Nucleus accumbens (tissue), 56 donors: ENCODE measurements at regions not wholly inside any gene's neighbourhood (a gene's known extent, or its start where the extent isn't known, plus 50 kb on each side); places are given as distances from the start of the nearest gene placed in this dataset.
A peak's percentile ranks its signal among the peaks of the same experiment; 100 is the strongest.

ENCODE experiments used
- DNase-seq, 56 donors: peaks; one replicate each; lab custom pipeline; 2025; lab: John Stamatoyannopoulos, UW

- no peak for DNase-seq
Observed at GRCh38 chr2:234669001-234669400, 172.1 kb upstream of the ARL4C start.

GRCh38 chr2:234666911-234667310, 170.0 kb upstream of the ARL4C start:
- DNase-seq, result no peak

- DNase-seq, result no peak
Observed at GRCh38 chr2:234665304-234665703, 168.4 kb upstream of the ARL4C start.

GRCh38 chr2:234661849-234662248, 165.0 kb upstream of the ARL4C start:
- DNase-seq, result no peak

- DNase-seq, result no peak
Observed at GRCh38 chr2:234661175-234661574, 164.3 kb upstream of the ARL4C start.

- DNase-seq, result no peak
Observed at GRCh38 chr2:234655706-234656105, 158.8 kb upstream of the ARL4C start.

GRCh38 chr2:234650911-234651310, 154.0 kb upstream of the ARL4C start:
- DNase-seq, result no peak

- no peak for DNase-seq
Observed at GRCh38 chr2:234649951-234650350, 153.1 kb upstream of the ARL4C start.

GRCh38 chr2:234643407-234643806, 146.5 kb upstream of the ARL4C start:
- DNase-seq, result no peak

- DNase-seq, result no peak
Observed at GRCh38 chr2:234641086-234641485, 144.2 kb upstream of the ARL4C start.

GRCh38 chr2:234640657-234641056, 143.8 kb upstream of the ARL4C start:
- no peak for DNase-seq

GRCh38 chr2:234638966-234639365, 142.1 kb upstream of the ARL4C start:
- DNase-seq, result no peak

GRCh38 chr2:234635284-234635683, 138.4 kb upstream of the ARL4C start:
- DNase-seq, result no peak

- DNase-seq, result no peak
Observed at GRCh38 chr2:234633581-234634230, 136.8 kb upstream of the ARL4C start.

- no peak for DNase-seq
Observed at GRCh38 chr2:234632527-234633391, 135.9 kb upstream of the ARL4C start.

- DNase-seq, result no peak
Observed at GRCh38 chr2:234631646-234632514, 135.0 kb upstream of the ARL4C start.

- DNase-seq, result no peak
Observed at GRCh38 chr2:234630801-234631261, 133.9 kb upstream of the ARL4C start.

GRCh38 chr2:234629596-234629995, 132.7 kb upstream of the ARL4C start:
- peak in 2 of 56 donors; percentile 5 to 15 for DNase-seq

- DNase-seq, result no peak
Observed at GRCh38 chr2:234628953-234629352, 132.1 kb upstream of the ARL4C start.

- DNase-seq, result no peak
Observed at GRCh38 chr2:234627308-234627707, 130.4 kb upstream of the ARL4C start.

- no peak for DNase-seq
Observed at GRCh38 chr2:234626566-234627130, 129.8 kb upstream of the ARL4C start.
